B cell (primary cell): ENCODE measurements at regions not wholly inside any gene's neighbourhood (a gene's known extent, or its start where the extent isn't known, plus 50 kb on each side); places are given as distances from the start of the nearest gene placed in this dataset.

ENCODE experiments used
- ATAC-seq: fragments of 200-7000 bp; cut with Tn5 transposase; one replicate; pipeline ENCODE4 v1.10.0; 2021; ENCODE audit warnings: low read depth, mild to moderate bottlenecking, moderate number of reproducible peaks, moderate library complexity
- CTCF ChIA-PET: fragments of 350-600 bp; sonication (Branson Sonifier 250); formaldehyde crosslinking; loops from one replicate; lab custom pipeline; 2021; ENCODE audit warnings: antibody characterized with exemption, inconsistent platforms; lab: Charles Lee
- POLR2A ChIA-PET: fragments of 350-600 bp; sonication (Branson Sonifier 250); formaldehyde crosslinking; loops from one replicate; lab custom pipeline; 2021; ENCODE audit warnings: antibody characterized with exemption; lab: Charles Lee
- DNase-seq: peaks from one replicate; pipeline ENCODE4 v3.0.0; 2013
- H2AFZ ChIP-seq: 2 replicates; pipeline ENCODE4 v1.6.1; 2012; ENCODE audit warnings: mild to moderate bottlenecking, low read depth, low read length; ENCODE audit not compliant: insufficient read depth, poor library complexity, severe bottlenecking
- H3K27ac ChIP-seq, 2 donors: 1 replicate in 1 of 2; 2 replicates in 1 of 2; pipeline ENCODE4 v1.5.1; 2012 to 2013; ENCODE audit warnings: low read length in 2 of 2, mild to moderate bottlenecking in 2 of 2, moderate library complexity in 1 of 2
- H3K27me3 ChIP-seq, 4 experiments: fragments of 200-600 bp in 1 of 4; sonication (generic) in 1 of 4; replicated peaks in 1 of 4; 1 replicate in 2 of 4; 2 replicates in 2 of 4; pipeline versions ENCODE4 v1.6.1 to v1.7.0; 2013 to 2016; ENCODE audit warnings: low read length in 3 of 4, mild to moderate bottlenecking in 2 of 4, mixed read lengths in 1 of 4, moderate library complexity in 1 of 4; ENCODE audit not compliant: insufficient read depth in 4 of 4, control insufficient read depth in 3 of 4; ENCODE audit errors: control extremely low read depth in 1 of 4
- H3K36me3 ChIP-seq, 2 experiments: replicated peaks in 1 of 2; 1 replicate in 1 of 2; 2 replicates in 1 of 2; pipeline versions ENCODE4 v1.6.1 to v1.7.1; 2013; ENCODE audit warnings: low read length in 1 of 2; ENCODE audit not compliant: insufficient read depth in 2 of 2, control insufficient read depth in 1 of 2; ENCODE audit errors: control extremely low read depth in 1 of 2, extremely low read depth in 1 of 2
- H3K4me1 ChIP-seq, 2 donors: fragments of 200-600 bp in 1 of 2; sonication (generic) in 1 of 2; 1 replicate in 1 of 2; 2 replicates in 1 of 2; pipeline versions ENCODE4 v1.5.1 to v1.6.1; 2013 to 2017; ENCODE audit warnings: low read length in 2 of 2; ENCODE audit not compliant: control insufficient read depth in 2 of 2, insufficient read depth in 2 of 2
- H3K4me2 ChIP-seq: replicated peaks from 2 replicates; pipeline ENCODE3; 2012; ENCODE audit warnings: mild to moderate bottlenecking, low read depth, low read length; ENCODE audit not compliant: poor library complexity, severe bottlenecking
- H3K4me3 ChIP-seq, 5 experiments: fragments of 200-600 bp in 1 of 5; sonication (generic) in 1 of 5; 1 replicate in 3 of 5; 2 replicates in 2 of 5; pipeline versions ENCODE4 v1.5.1 to v1.7.0; 2011 to 2016; ENCODE audit warnings: low read length in 4 of 5, mild to moderate bottlenecking in 4 of 5, low read depth in 2 of 5, control low read depth in 1 of 5, moderate library complexity in 1 of 5; ENCODE audit not compliant: insufficient read depth in 1 of 5; ENCODE audit errors: control extremely low read depth in 1 of 5, extremely low read depth in 1 of 5
- H3K79me2 ChIP-seq: fragments of 200-600 bp; sonication (generic); one replicate; pipeline ENCODE4 v1.6.0; 2016; ENCODE audit warnings: low read length; ENCODE audit not compliant: control insufficient read depth, insufficient read depth
- H3K9ac ChIP-seq: fragments of 200-600 bp; sonication (generic); 2 replicates; pipeline ENCODE4 v1.6.1; 2017; ENCODE audit warnings: mild to moderate bottlenecking, low read length, moderate library complexity
- H3K9me3 ChIP-seq, 3 donors: one replicate each; pipeline versions ENCODE4 v1.6.1 to v1.7.1; 2013; ENCODE audit warnings: low read length in 2 of 3; ENCODE audit not compliant: control insufficient read depth in 2 of 3, insufficient read depth in 1 of 3; ENCODE audit errors: control extremely low read depth in 1 of 3
- H4K20me1 ChIP-seq: 2 replicates; pipeline ENCODE4 v1.6.0; 2012; ENCODE audit warnings: mild to moderate bottlenecking, low read length; ENCODE audit not compliant: insufficient read depth, control insufficient read depth, poor library complexity, severe bottlenecking
- H3K27ac Mint-ChIP-seq: one replicate; pipeline ENCODE4 v1.8.0; 2021; ENCODE audit warnings: mixed read lengths
- H3K27me3 Mint-ChIP-seq: one replicate; pipeline ENCODE4 v1.8.0; 2021; ENCODE audit warnings: mixed read lengths
- H3K4me1 Mint-ChIP-seq: one replicate; pipeline ENCODE4 v1.8.0; 2021; ENCODE audit warnings: mixed read lengths
- H3K4me3 Mint-ChIP-seq: one replicate; pipeline ENCODE4 v1.8.0; 2021; ENCODE audit warnings: mixed read lengths
- H3K9me3 Mint-ChIP-seq: one replicate; pipeline ENCODE4 v1.8.0; 2022; ENCODE audit warnings: mixed read lengths; ENCODE audit not compliant: insufficient read depth
- CTCF ChIP-seq: fragments of 200-600 bp; IDR thresholded peaks from one replicate; pipeline ENCODE4 v1.8.0; 2022; ENCODE audit warnings: antibody characterized with exemption, mild to moderate bottlenecking
- EZH2 ChIP-seq: IDR thresholded peaks from 2 replicates; pipeline ENCODE4 v1.6.1; 2012; ENCODE audit warnings: borderline replicate concordance, low read depth, mild to moderate bottlenecking, moderate library complexity, low read length; ENCODE audit not compliant: insufficient read depth, poor library complexity, severe bottlenecking
- whole genome bisulfite sequencing: methylation state at CpG from one replicate; pipeline ENCODE4 v1.1.5; 2013; ENCODE audit warnings: missing lambda C conversion rate; ENCODE audit not compliant: insufficient coverage; 5-methylcytosine and 5-hydroxymethylcytosine counted together
- intact Hi-C: fragments of 100-400 bp; cut with micrococcal nuclease; formaldehyde crosslinking; loops from one replicate; pipeline ENCODE4 v1.10.0; 2022

GRCh38 chr15:69593981-69594966 lies 141.7 kb downstream of the RPLP1 start:
- H3K4me2 ChIP-seq: no peak overlapping the region
- Mint-ChIP-seq H3K4me1 (peaks cover 3% of the 10 kb centered on the region), H3K9me3 (no peaks in the 10 kb centered on the region), H3K4me3 (no peak overlapping the region), H3K27me3 (peaks cover 59% of the 10 kb centered on the region), H3K27ac (no peak overlapping the region)
- H2AFZ ChIP-seq: no peak overlapping the region
- ATAC-seq (no peak), DNase-seq (no peak)
- H3K27me3 ChIP-seq: peaks cover 0 to 30% (median 15%) of the 10 kb centered on the region in 4 experiments
- H3K27ac ChIP-seq: no peak overlapping the region
- H3K79me2 ChIP-seq: no peaks in the 10 kb centered on the region
- intact Hi-C loops: no loop called here
- TF ChIP-seq EZH2 (no peak), CTCF (no peak)
- WGBS: 31% methylated on average over 22 of the region's 24 CpGs
- H3K36me3 ChIP-seq: no peaks in the 10 kb centered on the region
- no peaks in the 10 kb centered on the region for H4K20me1 ChIP-seq
- CTCF ChIA-PET: no interaction called here
- no peak overlapping the region for H3K4me3 ChIP-seq
- peaks cover 7 to 8% of the 10 kb centered on the region in 2 donors for H3K4me1 ChIP-seq
- POLR2A ChIA-PET: interaction anchor here (0.5 kb wide), 1 partner anchor 854 kb away, joined by 10 read pairs; no protein-coding TSS in a partner anchor
- H3K9me3 ChIP-seq: no peaks in the 10 kb centered on the region
- H3K9ac ChIP-seq: no peak overlapping the region
